HG03575 (cell line): ENCODE measurements at regions not wholly inside any gene's neighbourhood (a gene's known extent, or its start where the extent isn't known, plus 50 kb on each side); places are given as distances from the start of the nearest gene placed in this dataset.

Source experiments
- ATAC-seq: cut with Tn5 transposase; IDR thresholded peaks from one replicate; pipeline ENCODE4 v1.9.1; 2021; ENCODE audit not compliant: unreplicated experiment, insufficient number of reproducible peaks, low FRiP score; ENCODE audit errors: extremely low read depth

- no peak for ATAC-seq
Observed at GRCh38 chr10:57513637-57514036, 754.1 kb downstream of the IPMK start.

GRCh38 chr10:57507788-57508187 lies 759.9 kb downstream of the IPMK start:
- ATAC-seq, result no peak

- ATAC-seq, result no peak
Observed at GRCh38 chr10:57506414-57507094, 761.1 kb downstream of the IPMK start.

DNA sequence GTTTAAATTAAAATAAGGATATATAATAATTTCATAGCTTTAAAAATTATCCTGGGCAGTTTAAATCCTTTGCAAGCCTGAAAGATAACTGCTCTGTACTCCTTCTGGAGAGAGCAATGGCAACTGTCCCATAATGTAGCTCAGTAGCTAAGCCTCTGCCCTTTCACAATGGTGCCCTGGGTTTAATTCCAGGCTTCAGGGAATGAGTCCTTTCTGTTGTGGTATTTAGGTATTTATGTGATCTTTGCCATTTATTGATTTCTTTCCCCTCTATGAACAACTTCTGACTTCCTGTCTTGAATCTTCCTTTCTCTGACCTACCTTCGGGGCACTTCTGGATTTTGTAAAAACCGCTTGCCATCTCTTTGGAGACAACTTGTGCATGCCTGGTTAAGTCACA lies 773.2 kb downstream of the IPMK start:
- no peak for ATAC-seq

DNA sequence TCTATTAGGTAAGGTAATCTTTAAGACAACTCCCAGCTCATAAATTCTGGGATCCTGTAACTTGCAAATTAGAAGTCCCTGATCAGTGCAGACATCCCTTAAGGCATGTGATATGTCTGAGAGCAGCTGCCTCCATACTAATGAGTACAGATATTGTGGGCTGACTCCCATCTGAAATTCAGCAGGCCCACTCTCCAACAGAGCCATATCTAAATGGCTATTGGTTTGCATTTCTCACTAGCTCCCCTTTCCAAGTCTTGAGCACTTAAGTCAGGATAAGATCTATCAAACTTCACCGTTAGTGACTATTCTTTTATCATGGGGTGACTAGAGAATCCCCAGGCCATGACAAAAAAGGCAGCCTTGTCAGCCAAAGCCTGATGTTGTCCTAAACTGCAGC lies 785.4 kb downstream of the IPMK start:
- ATAC-seq, result no peak

GRCh38 chr10:57472823-57473619 lies 794.7 kb downstream of the IPMK start:
- no peak for ATAC-seq

GRCh38 chr10:57468894-57469432 lies 798.7 kb downstream of the IPMK start:
- no peak for ATAC-seq

DNA sequence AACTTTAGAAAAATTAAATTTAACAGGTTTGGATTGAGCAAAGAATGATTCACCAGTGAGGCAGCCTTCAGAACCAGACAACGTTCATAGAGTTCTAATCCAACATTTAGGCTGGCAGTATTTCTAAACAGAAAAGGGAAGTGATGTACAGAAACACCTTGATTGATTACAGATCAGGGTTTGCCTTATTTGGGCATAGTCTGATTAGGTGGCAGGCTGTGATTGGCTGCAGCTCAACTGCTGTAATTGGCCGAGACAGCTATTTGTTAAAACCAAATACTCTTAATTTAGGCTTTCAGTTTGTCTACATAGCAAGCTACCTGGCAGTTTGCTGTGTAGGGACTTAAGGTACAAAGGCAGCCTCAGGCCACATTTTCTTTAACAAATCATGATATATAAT lies 802.5 kb downstream of the IPMK start:
- no peak for ATAC-seq

- no peak for ATAC-seq
Observed at GRCh38 chr10:57460540-57460939, 807.2 kb downstream of the IPMK start.

- no peak for ATAC-seq
Observed at GRCh38 chr10:57457972-57458512, 809.7 kb downstream of the IPMK start.

DNA sequence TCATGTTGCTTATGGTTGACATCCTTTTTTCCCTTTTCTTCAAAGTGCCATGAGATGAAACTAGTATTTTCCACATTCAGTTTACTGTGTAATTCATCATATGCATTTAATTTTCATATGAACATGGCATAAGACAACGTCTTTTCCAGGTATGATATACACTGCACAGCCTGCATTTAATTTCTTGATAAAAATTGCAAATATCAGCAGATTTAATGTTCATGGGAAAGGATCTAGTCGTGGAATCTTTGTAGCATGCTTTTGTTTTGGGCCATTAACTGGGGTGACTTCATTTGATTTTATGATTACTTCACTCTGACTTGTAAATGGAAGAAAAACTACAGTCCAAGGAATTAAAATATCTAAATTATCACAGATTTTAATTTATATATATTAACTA lies 837.3 kb downstream of the IPMK start:
- no peak for ATAC-seq

GRCh38 chr10:57420881-57421280 lies 846.8 kb downstream of the IPMK start:
- no peak for ATAC-seq

DNA sequence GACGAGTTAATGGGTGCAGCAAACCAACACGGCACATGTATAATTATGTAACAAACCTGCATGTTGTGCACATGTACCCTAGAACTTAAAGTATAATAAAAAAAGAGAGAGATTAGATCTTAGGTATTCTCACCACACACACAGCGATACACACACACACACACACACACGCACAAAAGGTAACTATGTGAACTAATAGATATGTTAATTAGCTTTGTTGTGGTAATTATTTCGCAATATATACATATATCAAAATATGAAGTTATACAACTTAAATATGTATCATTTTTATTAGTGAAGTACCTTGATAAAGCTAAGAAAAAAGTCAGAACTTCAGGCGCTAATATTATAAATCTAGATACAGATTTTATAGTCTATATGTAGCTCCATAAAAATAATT lies 849.2 kb downstream of the IPMK start:
- no peak for ATAC-seq

- ATAC-seq, result no peak
Observed at GRCh38 chr10:57395923-57396322, 871.8 kb downstream of the IPMK start.

- ATAC-seq, result no peak
Observed at GRCh38 chr10:57367412-57367811, 900.3 kb downstream of the IPMK start.

DNA sequence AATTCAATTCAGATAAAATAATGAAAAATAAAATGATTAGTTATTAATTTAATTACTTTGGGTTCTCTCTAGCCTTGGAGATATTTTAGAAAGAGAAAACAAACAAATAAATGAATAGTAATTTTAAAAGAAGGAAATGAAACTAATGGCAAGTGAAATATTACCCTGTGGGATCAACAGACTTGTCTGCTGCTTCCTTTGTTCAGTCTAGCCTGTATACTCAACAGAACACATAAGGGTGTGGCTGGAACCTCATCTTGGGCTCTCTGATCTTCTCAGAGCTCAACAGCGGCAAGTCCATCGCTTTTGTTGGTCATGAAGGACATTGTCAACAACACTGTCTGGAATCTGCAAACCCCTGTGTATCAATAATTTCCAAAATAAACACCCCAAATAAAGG lies 904.9 kb downstream of the IPMK start:
- no peak for ATAC-seq

- no peak for ATAC-seq
Observed at GRCh38 chr10:57353403-57354003, 914.2 kb downstream of the IPMK start.

DNA sequence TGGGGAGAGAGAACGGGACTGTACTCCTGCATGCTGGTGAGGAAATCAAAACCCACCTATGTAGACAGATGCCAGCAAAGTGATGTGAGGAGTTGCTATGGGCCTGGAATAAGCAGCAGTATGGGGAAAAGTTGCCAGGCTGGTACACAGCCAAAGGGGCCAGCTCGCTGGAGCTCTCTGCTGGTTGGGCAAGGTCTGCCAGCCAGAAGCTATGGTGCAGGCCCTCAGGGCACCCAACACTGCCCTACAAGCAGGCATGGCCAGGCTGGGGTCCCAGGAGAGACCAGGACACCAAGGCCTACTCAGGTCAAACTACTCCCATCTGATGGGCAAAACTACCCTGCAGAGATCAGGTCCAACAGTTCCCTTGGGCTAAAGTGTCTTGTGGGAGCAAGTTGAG lies 916.6 kb downstream of the IPMK start:
- no peak for ATAC-seq

GRCh38 chr10:57341294-57341693 lies 926.4 kb downstream of the IPMK start:
- ATAC-seq, result no peak
